ENCODE measurements at regions not wholly inside any gene's neighbourhood (a gene's known extent, or its start where the extent isn't known, plus 50 kb on each side); places are given as distances from the start of the nearest gene placed in this dataset.

GRCh38 chr11:39810358-39810757 lies 1649.1 kb downstream of the LRRC4C start:
- POLR2A ChIA-PET (ENCODE audit: partially characterized antibody), result no interaction called here
- no peak overlapping the region for H3K18ac ChIP-seq (ENCODE audit: extremely low read depth, low read length)
- TF ChIP-seq, protein P1, sequence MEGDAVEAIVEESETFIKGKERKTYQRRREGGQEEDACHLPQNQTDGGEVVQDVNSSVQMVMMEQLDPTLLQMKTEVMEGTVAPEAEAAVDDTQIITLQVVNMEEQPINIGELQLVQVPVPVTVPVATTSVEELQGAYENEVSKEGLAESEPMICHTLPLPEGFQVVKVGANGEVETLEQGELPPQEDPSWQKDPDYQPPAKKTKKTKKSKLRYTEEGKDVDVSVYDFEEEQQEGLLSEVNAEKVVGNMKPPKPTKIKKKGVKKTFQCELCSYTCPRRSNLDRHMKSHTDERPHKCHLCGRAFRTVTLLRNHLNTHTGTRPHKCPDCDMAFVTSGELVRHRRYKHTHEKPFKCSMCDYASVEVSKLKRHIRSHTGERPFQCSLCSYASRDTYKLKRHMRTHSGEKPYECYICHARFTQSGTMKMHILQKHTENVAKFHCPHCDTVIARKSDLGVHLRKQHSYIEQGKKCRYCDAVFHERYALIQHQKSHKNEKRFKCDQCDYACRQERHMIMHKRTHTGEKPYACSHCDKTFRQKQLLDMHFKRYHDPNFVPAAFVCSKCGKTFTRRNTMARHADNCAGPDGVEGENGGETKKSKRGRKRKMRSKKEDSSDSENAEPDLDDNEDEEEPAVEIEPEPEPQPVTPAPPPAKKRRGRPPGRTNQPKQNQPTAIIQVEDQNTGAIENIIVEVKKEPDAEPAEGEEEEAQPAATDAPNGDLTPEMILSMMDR (IDR thresholded peaks at IDR 0.05; ENCODE audit: control extremely low read depth in 1 of 3, insufficient read depth in 1 of 3, low read depth in 1 of 3, low read length in 3 of 3), result no peak
- TF ChIP-seq ZNF274 (IDR thresholded peaks at IDR 0.05; ENCODE audit: borderline replicate concordance, extremely low read depth, low read length) (no peak), SIRT6 (IDR thresholded peaks at IDR 0.05; ENCODE audit: low read length) (no peak)

More at GRCh38 chr11:39810358-39810757, 1649.1 kb downstream of the LRRC4C start:
- Histone ChIP-seq H2BK5ac (ENCODE audit: low read depth, low read length) (no peak overlapping the region), H2BK120ac (replicated peaks; ENCODE audit: low read depth, low read length) (no peak overlapping the region), H4K8ac (ENCODE audit: extremely low read depth, insufficient read depth, low read length) (no peak overlapping the region), H3K4ac (replicated peaks; ENCODE audit: insufficient read length, low read depth, low read length) (no peak overlapping the region), H2AK5ac (ENCODE audit: low read depth, low read length) (no peak overlapping the region), H3K23me2 (ENCODE audit: low read depth, low read length) (no peaks in the 10 kb centered on the region), H2BK15ac (ENCODE audit: low read length) (no peak overlapping the region), H4K5ac (ENCODE audit: insufficient read length, low read depth, low read length) (no peak overlapping the region), H3K56ac (replicated peaks; ENCODE audit: insufficient read length, low read depth, low read length) (no peak overlapping the region), H3K14ac (ENCODE audit: insufficient read length) (no peak overlapping the region), H2BK12ac (ENCODE audit: low read depth, low read length) (no peak overlapping the region), H3K23ac (ENCODE audit: insufficient read length) (no peak overlapping the region), H3K4me3 (ENCODE audit: extremely low read depth in 1 of 4, insufficient read depth in 2 of 4, low read depth in 3 of 4, low read length in 4 of 4) (no peak overlapping the region), H3K79me2 (ENCODE audit: control insufficient read depth in 1 of 2, insufficient read depth in 2 of 2, low read length in 2 of 2) (no peaks in the 10 kb centered on the region), H3K9me3 (ENCODE audit: insufficient read depth in 2 of 2, low read depth in 1 of 2, low read length in 1 of 2) (no peaks in the 10 kb centered on the region), H3K36me3 (ENCODE audit: control insufficient read depth in 2 of 4, insufficient read depth in 4 of 4, low read length in 3 of 4) (no peaks in the 10 kb centered on the region), H3K4me2 (ENCODE audit: insufficient read depth in 1 of 2, low read depth in 2 of 2, low read length in 2 of 2) (no peak overlapping the region), H3K27ac (ENCODE audit: low read depth, low read length) (no peak overlapping the region), H4K20me1 (replicated peaks in 1 of 2; ENCODE audit: control insufficient read depth in 1 of 2, insufficient read depth in 2 of 2, low read length in 2 of 2) (no peaks in the 10 kb centered on the region), H4K91ac (replicated peaks; ENCODE audit: insufficient read length, low read length) (no peak overlapping the region), H3K4me1 (replicated peaks in 1 of 4; ENCODE audit: control insufficient read depth in 3 of 4, insufficient read depth in 4 of 4, low read length in 3 of 4) (no peaks in the 10 kb centered on the region), H3K79me1 (ENCODE audit: low read depth, low read length) (no peaks in the 10 kb centered on the region), H2AFZ (ENCODE audit: low read length) (no peak overlapping the region), H2BK20ac (ENCODE audit: low read length) (no peak overlapping the region), H3K27me3 (replicated peaks in 1 of 4; ENCODE audit: control insufficient read depth in 3 of 4, extremely low read depth in 1 of 4, insufficient read depth in 3 of 4, low read length in 3 of 4) (no peaks in the 10 kb centered on the region), H3K9ac (replicated peaks in 1 of 4; ENCODE audit: extremely low read depth in 1 of 4, low read depth in 3 of 4, low read length in 3 of 4) (no peak overlapping the region)
- FAIRE-seq (no peak), DNase-seq (ENCODE audit: low read depth in 1 of 2, low spot score in 2 of 2) (no peak)
- 92% methylated on average over 4 of the region's 4 CpGs; no CpG with 5 or more reads in 1 of the 2 experiments for WGBS, 2 experiments (ENCODE audit: extremely low coverage in 1 of 2, insufficient coverage in 1 of 2, insufficient read length in 1 of 2, insufficient replicate concordance in 2 of 2, low coverage in 1 of 2, low lambda C conversion rate in 2 of 2, missing lambda C conversion rate in 1 of 2)
- CTCF ChIA-PET (ENCODE audit: partially characterized antibody), result interaction anchor here (1.4 kb wide), 1 partner anchor 33 kb away, joined by 4 read pairs; no protein-coding TSS in a partner anchor
